H9 (cell line): ENCODE measurements at regions not wholly inside any gene's neighbourhood (a gene's known extent, or its start where the extent isn't known, plus 50 kb on each side); places are given as distances from the start of the nearest gene placed in this dataset.

Source experiments
- DNase-seq: peaks from one replicate; pipeline ENCODE4 v3.0.0-alpha.2; 2017
- H2AFZ ChIP-seq: one replicate; pipeline ENCODE4 v1.6.1; 2013; ENCODE audit warnings: mild to moderate bottlenecking, low read length, control low read depth, moderate library complexity
- H2AK5ac ChIP-seq: 2 replicates; pipeline ENCODE4 v1.6.1; 2013; ENCODE audit warnings: low read length, control low read depth, mixed read lengths; ENCODE audit not compliant: insufficient read length
- H2BK120ac ChIP-seq: one replicate; pipeline ENCODE4 v1.6.1; 2013; ENCODE audit warnings: low read depth, mild to moderate bottlenecking, low read length, control low read depth, inconsistent platforms; ENCODE audit not compliant: poor library complexity, severe bottlenecking
- H2BK12ac ChIP-seq: 2 replicates; pipeline ENCODE4 v1.6.1; 2013; ENCODE audit warnings: low read length, control low read depth, mixed read lengths, low read depth; ENCODE audit not compliant: insufficient read length
- H2BK15ac ChIP-seq: 2 replicates; pipeline ENCODE4 v1.6.1; 2013; ENCODE audit warnings: low read depth, low read length, control low read depth
- H2BK20ac ChIP-seq: one replicate; pipeline ENCODE4 v1.6.1; 2013; ENCODE audit warnings: low read depth, mild to moderate bottlenecking, low read length, control low read depth, inconsistent platforms; ENCODE audit not compliant: poor library complexity, severe bottlenecking
- H2BK5ac ChIP-seq: 2 replicates; pipeline ENCODE4 v1.6.1; 2013; ENCODE audit warnings: low read length, control low read depth, mixed read lengths; ENCODE audit not compliant: insufficient read length
- H3K14ac ChIP-seq: 2 replicates; pipeline ENCODE4 v1.6.1; 2013; ENCODE audit warnings: low read length, control low read depth; ENCODE audit not compliant: insufficient read depth
- H3K18ac ChIP-seq: 2 replicates; pipeline ENCODE4 v1.6.1; 2013; ENCODE audit warnings: low read depth, mild to moderate bottlenecking, mixed read lengths, low read length, control low read depth; ENCODE audit not compliant: insufficient read length
- H3K23ac ChIP-seq: 2 replicates; pipeline ENCODE4 v1.6.1; 2013; ENCODE audit warnings: low read length, control low read depth, mixed read lengths, low read depth; ENCODE audit not compliant: insufficient read length
- H3K23me2 ChIP-seq: 2 replicates; pipeline ENCODE4 v1.6.1; 2013; ENCODE audit warnings: low read depth, mild to moderate bottlenecking, mixed read lengths, low read length, control low read depth; ENCODE audit not compliant: insufficient read length, poor library complexity, severe bottlenecking
- H3K27ac ChIP-seq: 2 replicates; pipeline ENCODE4 v1.5.1; 2013; ENCODE audit warnings: low read length, control low read depth, mixed read lengths, low read depth; ENCODE audit not compliant: insufficient read length
- H3K27me3 ChIP-seq: 2 replicates; pipeline ENCODE4 v1.6.1; 2013; ENCODE audit warnings: low read length, control low read depth, inconsistent platforms; ENCODE audit not compliant: insufficient read depth
- H3K4ac ChIP-seq: 2 replicates; pipeline ENCODE4 v1.6.1; 2013; ENCODE audit warnings: low read depth, mild to moderate bottlenecking, control low read depth, inconsistent platforms, low read length, moderate library complexity
- H3K4me1 ChIP-seq: 2 replicates; pipeline ENCODE4 v1.6.1; 2013; ENCODE audit warnings: low read length, control low read depth, inconsistent platforms; ENCODE audit not compliant: insufficient read depth
- H3K4me2 ChIP-seq: 2 replicates; pipeline ENCODE4 v1.6.1; 2013; ENCODE audit warnings: low read length, control low read depth, mixed read lengths; ENCODE audit not compliant: insufficient read length, insufficient read depth
- H3K56ac ChIP-seq: 2 replicates; pipeline ENCODE4 v1.6.1; 2013; ENCODE audit warnings: low read depth, mild to moderate bottlenecking, mixed read lengths, low read length, control low read depth; ENCODE audit not compliant: insufficient read length
- H3K79me1 ChIP-seq: 2 replicates; pipeline ENCODE4 v1.6.1; 2013; ENCODE audit warnings: low read depth, mild to moderate bottlenecking, moderate library complexity, low read length, control low read depth, inconsistent platforms; ENCODE audit not compliant: insufficient read depth, poor library complexity, severe bottlenecking
- H3K79me2 ChIP-seq: 2 replicates; pipeline ENCODE4 v1.6.1; 2013; ENCODE audit warnings: low read length, control low read depth, inconsistent platforms; ENCODE audit not compliant: insufficient read depth
- H3K9ac ChIP-seq: 2 replicates; pipeline ENCODE4 v1.6.1; 2013; ENCODE audit warnings: low read length, control low read depth, mixed read lengths; ENCODE audit not compliant: insufficient read length; ENCODE audit errors: extremely low read depth
- H3K9me3 ChIP-seq: one replicate; pipeline ENCODE4 v1.6.1; 2013; ENCODE audit warnings: low read depth, low read length, inconsistent platforms; ENCODE audit not compliant: control insufficient read depth
- H3T11ph ChIP-seq: one replicate; pipeline ENCODE4 v1.6.1; 2013; ENCODE audit warnings: mild to moderate bottlenecking, low read length, control low read depth, inconsistent platforms
- H4K20me1 ChIP-seq: one replicate; pipeline ENCODE4 v1.6.1; 2013; ENCODE audit not compliant: control insufficient read depth, insufficient read length, insufficient read depth
- H4K5ac ChIP-seq: 2 replicates; pipeline ENCODE4 v1.6.1; 2013; ENCODE audit warnings: low read depth, mild to moderate bottlenecking, mixed read lengths, low read length, control low read depth; ENCODE audit not compliant: insufficient read length
- H4K8ac ChIP-seq: replicated peaks from 2 replicates; pipeline ENCODE4 v1.6.1; 2013; ENCODE audit warnings: low read length, control low read depth, mixed read lengths, low read depth; ENCODE audit not compliant: insufficient read length
- H4K91ac ChIP-seq: 2 replicates; pipeline ENCODE4 v1.6.1; 2013; ENCODE audit warnings: low read depth, mild to moderate bottlenecking, moderate library complexity, mixed read lengths, low read length, control low read depth; ENCODE audit not compliant: insufficient read length
- H3K27ac Mint-ChIP-seq, 3 experiments: 2 replicates in 2 of 3; 3 replicates in 1 of 3; pipeline ENCODE4 v1.8.0; 2020 to 2021; ENCODE audit warnings: mixed read lengths in 3 of 3, mild to moderate bottlenecking in 1 of 3, moderate library complexity in 1 of 3
- H3K27me3 Mint-ChIP-seq: 2 replicates; pipeline ENCODE4 v1.8.0; 2021; ENCODE audit warnings: low read depth, mild to moderate bottlenecking, moderate library complexity, mixed read lengths
- H3K36me3 Mint-ChIP-seq, 3 experiments: 2 replicates in 2 of 3; 3 replicates in 1 of 3; pipeline ENCODE4 v1.8.0; 2020 to 2021; ENCODE audit warnings: low read depth in 3 of 3, mixed read lengths in 3 of 3; ENCODE audit not compliant: insufficient read depth in 1 of 3
- H3K4me1 Mint-ChIP-seq, 2 experiments: 2 replicates each; pipeline ENCODE4 v1.8.0; 2020; ENCODE audit warnings: mixed read lengths in 2 of 2
- H3K4me3 Mint-ChIP-seq, 2 experiments: 2 replicates in 1 of 2; 3 replicates in 1 of 2; pipeline ENCODE4 v1.8.0; 2020 to 2021; ENCODE audit warnings: mild to moderate bottlenecking in 2 of 2, mixed read lengths in 2 of 2, moderate library complexity in 1 of 2
- H3K9me3 Mint-ChIP-seq, 2 experiments: 2 replicates in 1 of 2; 3 replicates in 1 of 2; pipeline ENCODE4 v1.8.0; 2020; ENCODE audit warnings: mild to moderate bottlenecking in 2 of 2, mixed read lengths in 2 of 2, moderate library complexity in 1 of 2
- WGBS: extraction: QIAGEN DNeasy Blood & Tissue Kit; methylation state at CpG from one replicate; pipeline ENCODE4 v1.1.7; 2013; ENCODE audit warnings: missing lambda C conversion rate, low lambda C conversion rate, mixed read lengths; ENCODE audit not compliant: insufficient read length; ENCODE audit errors: extremely low coverage; 5-methylcytosine and 5-hydroxymethylcytosine counted together
- TF ChIP-seq, protein P1 (sequence below): fragments of 200-600 bp; sonication (generic); conservative IDR thresholded peaks from 3 replicates; pipeline ENCODE4 v1.8.0; 2021; ENCODE audit warnings: antibody characterized with exemption, mild to moderate bottlenecking

DNA sequence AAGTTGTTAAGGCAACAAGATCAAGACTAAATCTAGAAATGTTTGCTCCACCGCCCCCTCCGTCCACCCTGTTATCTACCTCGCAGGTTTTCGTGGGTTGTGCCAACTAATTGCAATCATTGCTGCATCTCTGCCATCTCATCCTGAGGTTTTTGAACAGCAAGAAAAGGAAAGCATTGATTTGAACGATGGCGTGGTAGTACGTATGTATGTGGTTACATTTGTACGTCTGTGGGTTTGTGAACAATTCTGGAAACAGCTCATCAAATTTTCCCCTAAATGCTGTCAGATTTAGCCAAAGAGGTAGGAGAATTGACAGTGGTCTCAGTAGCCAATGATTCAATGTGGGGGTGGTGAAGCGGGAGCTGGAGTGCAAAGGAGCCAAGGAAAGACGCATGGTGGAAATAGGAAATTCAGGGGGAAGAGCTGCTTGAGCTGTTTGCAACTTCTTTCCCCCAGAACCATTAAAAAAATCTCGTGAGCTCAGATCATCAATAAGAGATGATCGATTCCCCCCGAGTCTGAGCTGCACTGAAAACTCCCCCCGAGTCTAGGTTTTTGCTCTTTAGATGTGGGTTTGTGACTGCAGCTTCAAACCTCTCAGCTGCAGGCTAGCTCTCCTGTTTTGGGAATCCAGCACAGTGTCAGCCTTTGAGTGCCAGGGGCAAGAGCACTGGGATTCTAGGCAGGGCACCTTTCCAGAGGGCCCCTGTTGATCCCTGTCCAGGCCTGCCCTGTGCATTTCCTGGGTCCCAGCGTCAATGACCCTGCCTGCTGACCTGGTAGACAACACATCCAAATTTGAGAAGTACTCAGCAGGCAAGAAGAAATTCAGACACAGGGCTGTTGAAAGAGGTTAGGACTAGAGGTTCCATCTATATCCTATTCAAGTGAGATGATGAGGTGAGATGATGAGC is 72.6 kb upstream of the LY86 start:
- Histone ChIP-seq H3K9ac (no peak overlapping the region), H3K4me1 (no peaks in the 10 kb centered on the region), H3K79me2 (no peaks in the 10 kb centered on the region), H3T11ph (no peak overlapping the region), H3K14ac (no peak overlapping the region), H4K91ac (no peak overlapping the region), H3K27ac (no peak overlapping the region), H3K23ac (no peak overlapping the region), H4K5ac (no peak overlapping the region), H4K20me1 (no peaks in the 10 kb centered on the region), H2AK5ac (no peak overlapping the region), H2BK5ac (no peak overlapping the region), H3K56ac (no peak overlapping the region), H3K27me3 (no peaks in the 10 kb centered on the region), H2BK12ac (no peak overlapping the region), H2BK15ac (no peak overlapping the region), H2BK120ac (no peak overlapping the region), H3K23me2 (no peaks in the 10 kb centered on the region), H2AFZ (no peak overlapping the region), H3K9me3 (no peaks in the 10 kb centered on the region), H3K18ac (no peak overlapping the region), H4K8ac (no peak overlapping the region), H3K4ac (no peak overlapping the region), H3K4me2 (no peak overlapping the region), H3K79me1 (no peaks in the 10 kb centered on the region), H2BK20ac (no peak overlapping the region)
- H3K36me3 Mint-ChIP-seq, result no peaks in the 10 kb centered on the region
- TF ChIP-seq, protein P1, sequence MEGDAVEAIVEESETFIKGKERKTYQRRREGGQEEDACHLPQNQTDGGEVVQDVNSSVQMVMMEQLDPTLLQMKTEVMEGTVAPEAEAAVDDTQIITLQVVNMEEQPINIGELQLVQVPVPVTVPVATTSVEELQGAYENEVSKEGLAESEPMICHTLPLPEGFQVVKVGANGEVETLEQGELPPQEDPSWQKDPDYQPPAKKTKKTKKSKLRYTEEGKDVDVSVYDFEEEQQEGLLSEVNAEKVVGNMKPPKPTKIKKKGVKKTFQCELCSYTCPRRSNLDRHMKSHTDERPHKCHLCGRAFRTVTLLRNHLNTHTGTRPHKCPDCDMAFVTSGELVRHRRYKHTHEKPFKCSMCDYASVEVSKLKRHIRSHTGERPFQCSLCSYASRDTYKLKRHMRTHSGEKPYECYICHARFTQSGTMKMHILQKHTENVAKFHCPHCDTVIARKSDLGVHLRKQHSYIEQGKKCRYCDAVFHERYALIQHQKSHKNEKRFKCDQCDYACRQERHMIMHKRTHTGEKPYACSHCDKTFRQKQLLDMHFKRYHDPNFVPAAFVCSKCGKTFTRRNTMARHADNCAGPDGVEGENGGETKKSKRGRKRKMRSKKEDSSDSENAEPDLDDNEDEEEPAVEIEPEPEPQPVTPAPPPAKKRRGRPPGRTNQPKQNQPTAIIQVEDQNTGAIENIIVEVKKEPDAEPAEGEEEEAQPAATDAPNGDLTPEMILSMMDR, result no peak
- peaks cover under 1% of the 10 kb centered on the region in 2 experiments; a peak in 3 of 4 replicates for H3K4me1 Mint-ChIP-seq
- no peak overlapping the region for H3K4me3 Mint-ChIP-seq
- H3K9me3 Mint-ChIP-seq, result no peaks in the 10 kb centered on the region
- WGBS, result 100% methylated on average over 4 of the region's 15 CpGs
- H3K27ac Mint-ChIP-seq, result no peak overlapping the region; a peak in 1 of 7 replicates
- peaks cover 13% of the 10 kb centered on the region for H3K27me3 Mint-ChIP-seq
- DNase-seq, result no peak
